Esophagus muscularis mucosa (tissue), 4 donors: ENCODE measurements at regions not wholly inside any gene's neighbourhood (a gene's known extent, or its start where the extent isn't known, plus 50 kb on each side); places are given as distances from the start of the nearest gene placed in this dataset.

Experiments
- DNase-seq: peaks from one replicate; pipeline ENCODE4 v3.0.0-alpha.2; 2017; ENCODE audit errors: extremely low spot score
- H3K27ac ChIP-seq, 4 donors: fragments of 200-600 bp; sonication (generic); replicated peaks in 1 of 4; 1 replicate in 3 of 4; 2 replicates in 1 of 4; pipeline ENCODE4 v1.5.1; 2016 to 2019; ENCODE audit warnings: mild to moderate bottlenecking in 1 of 4
- H3K27me3 ChIP-seq, 4 donors: fragments of 200-600 bp; sonication (generic); one replicate each; pipeline versions ENCODE4 v1.5.1 to v1.6.0; 2016 to 2019
- H3K36me3 ChIP-seq, 4 donors: fragments of 200-600 bp; sonication (generic); one replicate each; pipeline ENCODE4 v1.5.1; 2016 to 2019
- H3K4me1 ChIP-seq, 4 donors: fragments of 200-600 bp; sonication (generic); one replicate each; pipeline ENCODE4 v1.5.1; 2016 to 2019
- H3K4me3 ChIP-seq, 4 donors: fragments of 200-600 bp; sonication (generic); 1 replicate in 2 of 4; 2 replicates in 2 of 4; pipeline ENCODE4 v1.5.1; 2016 to 2019; ENCODE audit warnings: mild to moderate bottlenecking in 4 of 4, moderate library complexity in 1 of 4
- H3K9me3 ChIP-seq, 4 donors: fragments of 200-600 bp; sonication (generic); 1 replicate in 3 of 4; 2 replicates in 1 of 4; pipeline ENCODE4 v1.5.1; 2016 to 2019
- EP300 ChIP-seq: sonication (generic); formaldehyde crosslinking; IDR thresholded peaks from one replicate; pipeline ENCODE4 v1.6.1; 2017; ENCODE audit warnings: antibody characterized with exemption
- POLR2A ChIP-seq: fragments of 450-650 bp; IDR thresholded peaks from one replicate; pipeline ENCODE4 v1.6.1; 2017; ENCODE audit warnings: antibody characterized with exemption, moderate library complexity, mild to moderate bottlenecking, low read depth
- POLR2AphosphoS5 ChIP-seq, 2 donors: sonication (generic); formaldehyde crosslinking; IDR thresholded peaks; one replicate each; pipeline ENCODE4 v1.6.1; 2017; ENCODE audit warnings: antibody characterized with exemption in 2 of 2
- WGBS: methylation state at CpG from one replicate; pipeline ENCODE4 v1.1.5; 2018; 5-methylcytosine and 5-hydroxymethylcytosine counted together
- intact Hi-C: fragments of 100-400 bp; cut with DNase I; formaldehyde crosslinking; loops from one replicate; pipeline ENCODE4 v1.15.1; 2023
- TF ChIP-seq, protein P1 (sequence below), 3 experiments: fragments of 200-600 bp in 2 of 3; fragments of 450-650 bp in 1 of 3; sonication (generic) in 2 of 3; IDR thresholded peaks; one replicate each; pipeline ENCODE4 v1.5.1; 2017 to 2019; ENCODE audit warnings: antibody characterized with exemption in 3 of 3, mild to moderate bottlenecking in 2 of 3, moderate library complexity in 1 of 3

DNA sequence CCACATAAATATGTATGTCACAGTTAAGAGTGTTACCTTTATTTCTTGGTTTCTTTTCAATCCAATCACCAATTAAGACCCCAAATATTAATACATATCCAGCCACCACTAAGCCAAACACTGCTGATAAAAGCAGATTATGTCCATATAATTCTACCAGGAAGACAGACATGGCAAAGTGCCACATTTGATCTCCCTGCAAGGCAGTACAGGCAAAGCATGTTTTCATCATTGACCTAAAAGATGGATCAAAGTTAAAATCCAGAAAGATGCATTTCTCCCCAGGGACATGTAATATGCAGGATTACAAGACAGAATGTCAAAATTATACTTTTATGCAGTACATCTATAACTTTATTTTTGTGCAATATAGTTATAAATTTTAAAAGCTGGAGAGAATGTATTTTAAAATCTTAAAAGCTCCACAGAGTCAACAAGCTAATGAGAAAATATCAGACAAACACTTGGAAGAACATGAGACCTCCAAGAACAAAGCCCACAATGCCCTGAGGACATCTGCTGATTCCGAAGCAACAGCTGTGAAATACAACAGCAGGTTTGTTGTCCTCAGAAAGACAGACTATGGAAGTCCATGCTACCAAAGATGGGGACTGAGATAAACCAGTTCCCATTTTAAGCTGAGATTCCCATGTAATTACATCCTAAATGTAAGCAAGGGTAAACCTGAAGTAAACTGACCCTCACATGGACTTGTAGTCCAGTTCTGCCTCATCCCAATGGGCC, 54.5 kb upstream of the TOMM7 start:
- Histone ChIP-seq H3K27me3 (no peaks in the 10 kb centered on the region), H3K4me1 (no peaks in the 10 kb centered on the region), H3K4me3 (no peak overlapping the region), H3K9me3 (no peaks in the 10 kb centered on the region), H3K27ac (no peak overlapping the region), H3K36me3 (no peaks in the 10 kb centered on the region)
- intact Hi-C loops = no loop called here
- TF ChIP-seq, protein P1, sequence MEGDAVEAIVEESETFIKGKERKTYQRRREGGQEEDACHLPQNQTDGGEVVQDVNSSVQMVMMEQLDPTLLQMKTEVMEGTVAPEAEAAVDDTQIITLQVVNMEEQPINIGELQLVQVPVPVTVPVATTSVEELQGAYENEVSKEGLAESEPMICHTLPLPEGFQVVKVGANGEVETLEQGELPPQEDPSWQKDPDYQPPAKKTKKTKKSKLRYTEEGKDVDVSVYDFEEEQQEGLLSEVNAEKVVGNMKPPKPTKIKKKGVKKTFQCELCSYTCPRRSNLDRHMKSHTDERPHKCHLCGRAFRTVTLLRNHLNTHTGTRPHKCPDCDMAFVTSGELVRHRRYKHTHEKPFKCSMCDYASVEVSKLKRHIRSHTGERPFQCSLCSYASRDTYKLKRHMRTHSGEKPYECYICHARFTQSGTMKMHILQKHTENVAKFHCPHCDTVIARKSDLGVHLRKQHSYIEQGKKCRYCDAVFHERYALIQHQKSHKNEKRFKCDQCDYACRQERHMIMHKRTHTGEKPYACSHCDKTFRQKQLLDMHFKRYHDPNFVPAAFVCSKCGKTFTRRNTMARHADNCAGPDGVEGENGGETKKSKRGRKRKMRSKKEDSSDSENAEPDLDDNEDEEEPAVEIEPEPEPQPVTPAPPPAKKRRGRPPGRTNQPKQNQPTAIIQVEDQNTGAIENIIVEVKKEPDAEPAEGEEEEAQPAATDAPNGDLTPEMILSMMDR (IDR thresholded peaks at IDR 0.05) = no peak
- TF ChIP-seq POLR2AphosphoS5 (IDR thresholded peaks at IDR 0.05) (no peak), POLR2A (no peak), EP300 (no peak)
- DNase-seq = no peak
- 75% methylated on average over 1 of the region's 1 CpG for WGBS

DNA sequence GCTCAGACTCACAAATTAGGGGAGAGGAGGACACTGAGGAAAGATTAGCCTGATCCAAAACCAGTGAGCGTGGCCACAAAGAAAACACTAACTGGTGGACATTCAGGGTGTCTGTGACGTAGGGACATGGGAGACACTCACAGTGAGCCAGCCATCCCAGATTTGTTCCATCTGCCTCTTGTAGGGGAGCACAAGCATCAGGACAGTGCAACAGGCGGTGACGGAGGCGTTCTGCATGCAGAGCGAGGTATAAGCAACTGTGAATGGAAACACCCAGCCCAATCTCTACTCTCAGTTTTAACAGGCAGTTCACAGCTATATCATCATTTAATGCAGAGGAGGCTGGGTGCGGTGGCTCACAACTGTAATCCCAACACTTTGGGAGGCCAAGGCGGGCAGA, 52.8 kb upstream of the TOMM7 start:
- Histone ChIP-seq H3K4me1 (no peaks in the 10 kb centered on the region), H3K27ac (no peak overlapping the region), H3K36me3 (no peaks in the 10 kb centered on the region), H3K9me3 (no peaks in the 10 kb centered on the region), H3K4me3 (no peak overlapping the region), H3K27me3 (no peaks in the 10 kb centered on the region)
- DNase-seq = no peak
- TF ChIP-seq EP300 (no peak), POLR2A (no peak), POLR2AphosphoS5 (IDR thresholded peaks at IDR 0.05) (no peak)
- TF ChIP-seq, protein P1 (IDR thresholded peaks at IDR 0.05) = no peak
- WGBS = over 99% methylated on average over 8 of the region's 8 CpGs
- intact Hi-C loops = no loop called here

DNA sequence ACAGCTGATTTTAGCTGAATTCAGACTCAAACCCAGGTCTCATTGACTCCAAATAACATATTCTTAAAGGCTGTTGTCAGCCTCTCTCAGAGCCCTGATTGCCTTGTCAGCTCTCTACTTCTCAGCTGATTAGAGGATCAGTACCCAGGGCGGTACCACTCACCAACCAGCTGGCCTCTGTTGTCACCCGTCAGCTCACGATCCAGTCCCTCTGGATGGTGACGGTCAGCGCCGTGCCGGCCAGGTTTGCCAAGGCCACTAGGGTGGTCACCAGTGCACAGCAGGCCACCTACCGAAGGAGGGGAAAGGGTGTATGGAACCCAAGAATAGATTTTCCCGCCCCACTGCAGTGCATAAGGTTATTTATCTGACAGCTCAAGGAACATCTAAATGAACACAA, 52.3 kb upstream of the TOMM7 start:
- Histone ChIP-seq H3K9me3 (no peaks in the 10 kb centered on the region), H3K27me3 (no peaks in the 10 kb centered on the region), H3K4me1 (no peaks in the 10 kb centered on the region), H3K36me3 (no peaks in the 10 kb centered on the region), H3K27ac (no peak overlapping the region), H3K4me3 (no peak overlapping the region)
- TF ChIP-seq POLR2AphosphoS5 (IDR thresholded peaks at IDR 0.05) (no peak), POLR2A (no peak)
- TF ChIP-seq, protein P1 (IDR thresholded peaks at IDR 0.05) = no peak
- intact Hi-C loops = no loop called here
- 100% methylated on average over 2 of the region's 9 CpGs for WGBS
- DNase-seq = no peak
